SK-N-MC (cell line): ENCODE measurements at regions not wholly inside any gene's neighbourhood (a gene's known extent, or its start where the extent isn't known, plus 50 kb on each side); places are given as distances from the start of the nearest gene placed in this dataset.

Experiments
- EZH2 ChIP-seq: fragments of 200-600 bp; sonication (generic); IDR thresholded peaks from one replicate; pipeline ENCODE4 v1.6.1; 2017; ENCODE audit warnings: antibody characterized with exemption
- FOXP2 ChIP-seq: optimal IDR thresholded peaks from 2 replicates; pipeline ENCODE3; 2011; ENCODE audit warnings: mild to moderate bottlenecking, moderate library complexity; ENCODE audit not compliant: insufficient read depth; ENCODE audit errors: extremely low read length, control extremely low read depth
- POLR2AphosphoS5 ChIP-seq: IDR thresholded peaks from 2 replicates; pipeline ENCODE4 v1.6.1; 2012; ENCODE audit warnings: mild to moderate bottlenecking, low read depth, low read length, borderline replicate concordance

GRCh38 chr12:91769736-91770135 is 375.9 kb downstream of the BTG1 start:
- TF ChIP-seq EZH2 (no peak), POLR2AphosphoS5 (no peak), FOXP2 (no peak)
